HUES6 (cell line): ENCODE measurements at regions not wholly inside any gene's neighbourhood (a gene's known extent, or its start where the extent isn't known, plus 50 kb on each side); places are given as distances from the start of the nearest gene placed in this dataset.

ENCODE experiments used
- H3K27ac ChIP-seq: 2 replicates; pipeline ENCODE4 v1.7.0; 2013; ENCODE audit warnings: low read depth, mild to moderate bottlenecking, low read length, inconsistent platforms
- H3K27me3 ChIP-seq: 2 replicates; pipeline ENCODE4 v1.6.1; 2013; ENCODE audit warnings: low read length; ENCODE audit not compliant: control insufficient read depth, insufficient read depth
- H3K36me3 ChIP-seq: 2 replicates; pipeline ENCODE4 v1.6.1; 2013; ENCODE audit warnings: low read length; ENCODE audit not compliant: control insufficient read depth, insufficient read depth
- H3K4me1 ChIP-seq: 2 replicates; pipeline ENCODE4 v1.6.1; 2013; ENCODE audit warnings: low read length; ENCODE audit not compliant: control insufficient read depth, insufficient read depth
- H3K4me3 ChIP-seq: 2 replicates; pipeline ENCODE4 v1.5.1; 2013; ENCODE audit warnings: low read depth, low read length
- H3K9ac ChIP-seq: one replicate; pipeline ENCODE4 v1.6.1; 2013; ENCODE audit warnings: mild to moderate bottlenecking, low read length
- H3K9me3 ChIP-seq: 2 replicates; pipeline ENCODE4 v1.6.1; 2013; ENCODE audit warnings: low read depth, low read length; ENCODE audit not compliant: control insufficient read depth, insufficient read depth

DNA sequence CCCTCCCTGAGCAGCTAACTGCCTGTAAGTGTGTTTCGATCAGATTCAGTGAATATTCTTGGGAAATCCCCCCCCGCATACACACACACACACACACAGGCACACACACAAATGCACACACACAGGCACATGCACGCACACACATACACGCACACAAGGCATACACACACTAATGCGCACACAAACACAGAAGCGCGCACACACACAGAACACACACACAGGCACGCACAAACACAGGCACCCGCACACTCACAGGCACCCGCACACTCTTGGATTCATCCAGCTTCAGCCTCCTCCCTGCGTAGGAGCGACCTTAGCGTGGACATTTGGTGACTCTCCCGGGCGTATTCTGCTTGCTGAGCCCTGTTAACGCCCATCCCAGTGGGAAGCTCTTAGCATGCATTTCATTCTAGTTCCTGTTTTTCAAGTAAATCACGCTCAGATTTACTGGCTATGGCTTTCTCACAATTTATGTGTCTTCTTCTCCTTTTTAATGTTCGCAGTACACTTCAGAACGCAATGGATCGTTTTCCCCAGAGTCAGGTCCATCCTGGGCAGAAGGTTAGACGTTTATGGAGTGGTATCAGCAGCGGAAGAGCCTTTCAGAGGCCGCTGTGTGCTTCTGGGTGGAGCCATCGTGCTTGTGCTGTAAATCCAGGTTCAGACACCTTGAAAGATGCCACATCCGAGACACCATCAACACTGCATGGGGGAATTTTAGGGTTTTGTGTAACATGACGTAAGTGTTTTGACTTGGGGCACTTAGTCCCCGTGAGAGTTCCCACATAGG lies 656.6 kb downstream of the GALR1 start:
- H3K4me3 ChIP-seq, result no peak overlapping the region
- no peak overlapping the region for H3K9ac ChIP-seq
- no peaks in the 10 kb centered on the region for H3K36me3 ChIP-seq
- no peak overlapping the region for H3K27ac ChIP-seq
- peaks cover 12% of the 10 kb centered on the region for H3K4me1 ChIP-seq
- no peaks in the 10 kb centered on the region for H3K27me3 ChIP-seq
- no peaks in the 10 kb centered on the region for H3K9me3 ChIP-seq

DNA sequence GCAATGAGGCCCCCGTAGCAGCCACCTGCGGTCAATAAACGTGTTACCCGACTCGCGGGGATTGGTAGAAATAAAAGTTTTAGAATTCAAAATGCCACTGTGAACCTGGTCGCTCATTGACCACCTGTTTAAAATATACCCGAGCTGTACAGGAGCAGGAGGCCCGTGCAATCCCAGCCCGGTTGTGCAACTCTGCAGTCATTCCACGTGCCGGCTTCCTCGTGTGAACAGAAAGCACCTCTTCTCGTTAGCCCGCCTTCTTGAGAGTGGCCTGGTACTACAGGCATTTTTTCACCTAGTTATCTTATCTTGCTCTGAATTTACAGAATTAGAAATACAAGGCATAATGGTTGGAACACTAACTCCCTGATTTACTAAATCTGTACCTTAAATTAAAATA lies 660.7 kb downstream of the GALR1 start:
- H3K27me3 ChIP-seq, result no peaks in the 10 kb centered on the region

DNA sequence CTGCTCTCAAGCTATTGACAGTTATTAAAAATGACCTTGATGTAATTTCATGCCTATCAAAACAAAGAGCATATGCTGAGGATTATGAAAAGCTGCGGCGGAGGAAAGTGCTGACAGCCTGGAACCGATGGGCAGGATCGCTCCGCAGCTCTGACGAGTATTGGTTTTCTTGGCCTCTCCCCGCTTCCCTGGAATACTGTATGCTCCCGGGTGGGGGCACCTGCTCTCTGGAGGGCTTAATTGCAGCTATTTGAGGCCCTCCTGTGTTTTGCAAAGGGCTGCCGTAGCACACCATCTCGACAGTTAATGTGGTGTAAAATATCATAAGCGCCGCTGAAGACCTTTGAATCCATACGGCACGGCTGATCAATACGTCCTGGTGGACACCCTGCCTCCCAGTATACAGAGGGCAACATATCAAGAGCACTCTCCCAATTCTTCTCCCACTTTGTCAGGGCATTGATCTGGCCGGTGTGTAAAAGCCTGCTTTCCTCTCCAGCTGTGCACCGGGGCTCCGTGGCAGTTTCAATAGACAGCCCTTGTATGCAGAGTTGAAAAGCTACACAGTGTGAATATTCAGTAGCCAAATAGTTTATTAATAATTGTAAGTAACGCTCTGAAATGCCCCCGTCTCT lies 662.4 kb downstream of the GALR1 start:
- H3K27me3 ChIP-seq, result no peaks in the 10 kb centered on the region
- no peaks in the 10 kb centered on the region for H3K9me3 ChIP-seq
- H3K36me3 ChIP-seq, result no peaks in the 10 kb centered on the region
- no peak overlapping the region for H3K4me3 ChIP-seq
- no peak overlapping the region for H3K9ac ChIP-seq
- peaks cover 10% of the 10 kb centered on the region; the same call in 1 of the 2 replicates for H3K4me1 ChIP-seq
- H3K27ac ChIP-seq, result no peak overlapping the region

More for the DNA sequence above, 660.7 kb downstream of the GALR1 start:
- Histone ChIP-seq H3K4me1 (peaks cover 19% of the 10 kb centered on the region), H3K9ac (no peak overlapping the region), H3K4me3 (no peak overlapping the region), H3K27ac (no peak overlapping the region), H3K36me3 (no peaks in the 10 kb centered on the region), H3K9me3 (no peaks in the 10 kb centered on the region)

DNA sequence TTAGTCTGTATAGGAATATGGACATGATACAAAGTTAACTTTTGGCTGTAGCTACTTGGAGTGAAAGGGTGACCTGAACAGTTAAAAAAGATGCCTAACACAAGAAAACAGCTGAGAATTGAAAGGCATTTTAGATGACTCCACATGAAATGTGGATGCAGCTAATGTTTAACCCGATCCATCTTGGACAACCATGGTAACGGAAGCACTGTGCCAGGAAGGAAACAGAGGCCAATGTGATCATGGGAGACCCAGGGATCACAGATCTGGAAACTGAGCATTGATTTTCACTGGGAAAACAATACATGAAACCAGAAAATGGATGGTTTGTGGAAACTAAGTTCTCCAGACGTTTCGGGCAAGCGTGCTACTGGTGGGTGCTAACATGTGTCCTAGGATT lies 669.1 kb downstream of the GALR1 start:
- Histone ChIP-seq H3K36me3 (no peaks in the 10 kb centered on the region), H3K9ac (no peak overlapping the region), H3K27me3 (no peaks in the 10 kb centered on the region), H3K4me3 (no peak overlapping the region), H3K27ac (no peak overlapping the region), H3K9me3 (no peaks in the 10 kb centered on the region), H3K4me1 (no peaks in the 10 kb centered on the region)

DNA sequence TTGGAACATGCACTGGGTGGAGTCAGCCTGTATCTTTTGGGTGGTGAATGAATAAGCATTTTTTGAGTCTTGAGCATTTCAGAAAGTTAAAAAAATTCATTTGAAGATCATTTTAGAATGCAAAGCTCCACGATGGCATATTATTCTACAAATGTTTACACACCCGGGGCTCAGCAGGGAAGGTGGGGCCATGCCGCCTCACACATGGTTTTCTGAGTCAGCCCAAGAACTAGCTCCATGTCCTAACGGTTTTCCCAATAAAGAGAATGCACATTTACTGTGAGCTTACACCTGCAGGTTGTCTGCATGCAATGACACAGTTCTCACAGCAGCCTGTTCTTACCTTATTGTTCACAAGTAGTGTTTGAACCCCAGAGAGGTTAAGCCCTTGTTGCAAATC lies 670.3 kb downstream of the GALR1 start:
- H3K4me1 ChIP-seq, result no peaks in the 10 kb centered on the region
- H3K27me3 ChIP-seq, result no peaks in the 10 kb centered on the region
- H3K9ac ChIP-seq, result no peak overlapping the region
- H3K36me3 ChIP-seq, result no peaks in the 10 kb centered on the region
- H3K27ac ChIP-seq, result no peak overlapping the region
- H3K9me3 ChIP-seq, result no peaks in the 10 kb centered on the region
- no peak overlapping the region for H3K4me3 ChIP-seq

DNA sequence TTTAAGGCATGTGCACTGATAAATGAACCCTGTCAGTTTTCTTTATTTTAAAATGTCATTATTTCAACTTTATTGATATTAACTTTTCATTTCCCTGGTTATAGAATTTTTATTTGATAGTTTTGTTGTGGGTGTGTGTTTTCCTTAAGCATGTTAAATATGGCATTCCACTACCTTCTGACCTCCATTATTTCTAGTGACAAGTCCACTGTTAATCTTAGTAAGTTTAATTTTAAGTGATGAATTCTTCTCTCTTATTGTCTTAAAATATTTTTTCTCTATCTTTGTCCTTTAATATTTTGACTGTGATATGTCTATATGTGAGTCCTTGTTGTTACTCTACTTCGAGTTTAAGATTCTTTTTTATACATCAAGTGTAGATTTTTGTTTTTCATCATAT lies 685.7 kb downstream of the GALR1 start:
- no peak overlapping the region for H3K27ac ChIP-seq
- H3K4me1 ChIP-seq, result no peaks in the 10 kb centered on the region
- no peak overlapping the region for H3K9ac ChIP-seq
- H3K27me3 ChIP-seq, result no peaks in the 10 kb centered on the region
- peaks cover 9% of the 10 kb centered on the region for H3K9me3 ChIP-seq
- no peak overlapping the region for H3K4me3 ChIP-seq
- no peaks in the 10 kb centered on the region for H3K36me3 ChIP-seq

DNA sequence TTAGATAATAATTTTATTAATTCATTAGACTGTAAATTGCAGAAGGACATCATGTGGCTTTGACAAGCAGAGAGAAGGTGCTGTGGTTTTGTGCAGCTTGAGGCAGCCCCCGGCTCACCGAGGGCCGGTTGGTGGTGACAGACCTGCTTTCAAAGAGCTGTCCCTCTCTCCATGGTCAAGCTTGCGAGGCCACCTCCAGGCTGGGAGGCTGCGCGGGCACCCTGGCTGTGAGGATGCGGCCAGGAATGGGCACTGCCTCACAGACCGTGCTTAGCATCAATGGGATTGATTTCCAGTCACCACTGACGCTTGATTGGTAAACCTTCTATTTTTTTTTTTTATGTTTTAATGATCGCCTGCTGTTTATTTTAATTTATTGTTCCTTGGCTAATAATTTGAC lies 690.9 kb downstream of the GALR1 start:
- Histone ChIP-seq H3K27ac (no peak overlapping the region), H3K4me1 (no peaks in the 10 kb centered on the region)

DNA sequence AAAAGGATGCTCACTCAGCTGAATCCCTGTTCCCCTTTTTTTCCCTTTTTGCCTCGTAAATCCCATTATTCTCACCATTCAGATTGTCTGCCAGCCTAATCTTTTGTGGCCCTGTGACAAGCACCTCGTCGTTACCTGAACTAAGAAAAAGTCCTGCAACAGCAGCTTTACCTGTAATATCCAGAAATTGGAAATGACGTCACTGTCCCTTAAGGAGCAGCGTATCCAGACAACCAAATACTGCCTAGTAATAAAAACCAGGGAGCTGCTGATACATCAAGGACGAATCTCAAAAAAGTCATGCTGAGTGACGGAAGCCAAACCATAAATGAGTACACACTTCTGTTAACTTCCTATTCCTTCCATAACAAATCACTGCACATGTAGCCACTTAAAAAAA lies 694.9 kb downstream of the GALR1 start:
- Histone ChIP-seq H3K27ac (no peak overlapping the region), H3K27me3 (no peaks in the 10 kb centered on the region), H3K36me3 (no peaks in the 10 kb centered on the region), H3K4me1 (peaks cover 5% of the 10 kb centered on the region), H3K9ac (no peak overlapping the region), H3K9me3 (no peaks in the 10 kb centered on the region), H3K4me3 (no peak overlapping the region)

More for the DNA sequence above, 690.9 kb downstream of the GALR1 start:
- Histone ChIP-seq H3K4me3 (no peak overlapping the region), H3K27me3 (no peaks in the 10 kb centered on the region), H3K9ac (no peak overlapping the region), H3K36me3 (no peaks in the 10 kb centered on the region), H3K9me3 (peaks cover 1% of the 10 kb centered on the region; the same call in 1 of the 2 replicates)

DNA sequence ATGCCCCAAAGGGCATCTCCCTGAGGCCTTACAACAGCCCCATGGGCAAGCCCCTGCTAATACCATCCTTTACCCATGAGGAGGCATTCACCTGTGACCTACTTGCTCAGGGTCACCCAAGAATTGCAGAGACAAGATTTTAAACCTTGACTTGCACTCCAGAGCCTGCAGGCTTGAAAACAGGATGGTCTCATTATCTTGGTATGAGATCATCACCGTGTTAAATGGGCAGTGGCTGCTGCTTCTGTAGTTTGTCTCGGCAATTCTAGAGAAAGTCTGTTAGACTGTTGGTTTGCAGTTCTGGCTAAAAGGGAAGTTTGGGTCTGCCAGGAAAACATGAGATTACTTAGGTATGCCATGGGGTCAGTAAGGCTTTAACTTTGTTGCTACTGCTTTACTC lies 698.9 kb downstream of the GALR1 start:
- 0 out of 2 replicates have a peak, but pooled peaks cover 2% of the 10 kb centered on the region for H3K9me3 ChIP-seq
- no peaks in the 10 kb centered on the region for H3K27me3 ChIP-seq
- H3K27ac ChIP-seq, result no peak overlapping the region
- peaks cover 5% of the 10 kb centered on the region for H3K4me1 ChIP-seq
- no peak overlapping the region for H3K9ac ChIP-seq
- H3K36me3 ChIP-seq, result no peaks in the 10 kb centered on the region
- no peak overlapping the region for H3K4me3 ChIP-seq

DNA sequence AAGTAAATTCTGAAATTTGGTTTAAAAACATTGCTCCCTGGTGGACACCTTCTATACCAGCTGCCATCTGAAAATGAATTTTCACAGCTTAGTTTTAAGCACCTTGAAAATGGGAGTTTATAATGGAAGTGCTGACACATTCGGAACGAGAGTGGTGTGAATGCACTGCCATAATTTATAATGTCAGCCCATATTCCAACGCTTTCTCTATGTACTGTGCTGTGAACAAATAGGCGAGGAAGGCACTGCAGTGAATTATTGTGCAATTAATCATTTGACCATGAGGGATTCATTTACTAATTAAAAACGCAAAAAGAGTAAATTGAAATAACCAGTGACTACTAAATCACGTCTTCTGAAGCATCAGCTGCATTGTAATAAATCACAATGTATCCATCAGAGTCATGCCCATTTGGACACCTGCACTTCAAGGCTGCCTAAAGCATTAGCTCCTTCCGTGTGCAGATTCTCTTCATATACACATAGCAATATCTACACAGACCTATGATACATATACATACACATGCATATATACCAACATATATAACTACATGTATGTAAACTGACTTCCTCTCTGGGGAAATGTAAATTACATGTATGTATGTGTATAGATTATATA lies 699.8 kb downstream of the GALR1 start:
- Histone ChIP-seq H3K4me1 (peaks cover 5% of the 10 kb centered on the region), H3K9ac (no peak overlapping the region), H3K9me3 (0 out of 2 replicates have a peak, but pooled peaks cover 2% of the 10 kb centered on the region), H3K27me3 (no peaks in the 10 kb centered on the region), H3K4me3 (no peak overlapping the region), H3K27ac (no peak overlapping the region), H3K36me3 (no peaks in the 10 kb centered on the region)

DNA sequence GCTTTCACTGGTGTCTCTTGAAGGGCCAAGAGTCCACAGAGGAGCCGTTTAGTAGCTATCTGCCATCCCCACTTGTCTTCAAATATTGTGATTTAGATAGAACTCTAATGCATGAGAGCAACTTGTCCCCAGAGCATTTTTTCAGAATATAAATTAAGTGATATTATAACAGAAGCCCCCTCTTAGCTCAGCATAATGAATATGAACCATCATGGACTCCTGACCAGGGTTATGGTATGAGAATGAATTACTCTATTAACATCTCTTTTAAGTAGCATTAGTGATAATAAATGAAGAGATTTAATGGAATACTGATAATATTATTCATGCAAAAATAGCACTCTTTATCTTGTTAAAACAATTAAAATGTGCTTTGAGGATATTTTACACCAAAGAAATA lies 709.6 kb downstream of the GALR1 start:
- Histone ChIP-seq H3K9ac (no peak overlapping the region), H3K36me3 (no peaks in the 10 kb centered on the region), H3K4me3 (no peak overlapping the region), H3K4me1 (no peaks in the 10 kb centered on the region), H3K27me3 (no peaks in the 10 kb centered on the region), H3K9me3 (no peaks in the 10 kb centered on the region), H3K27ac (no peak overlapping the region)
